ENCODE measurements at regions not wholly inside any gene's neighbourhood (a gene's known extent, or its start where the extent isn't known, plus 50 kb on each side); places are given as distances from the start of the nearest gene placed in this dataset.

DNA sequence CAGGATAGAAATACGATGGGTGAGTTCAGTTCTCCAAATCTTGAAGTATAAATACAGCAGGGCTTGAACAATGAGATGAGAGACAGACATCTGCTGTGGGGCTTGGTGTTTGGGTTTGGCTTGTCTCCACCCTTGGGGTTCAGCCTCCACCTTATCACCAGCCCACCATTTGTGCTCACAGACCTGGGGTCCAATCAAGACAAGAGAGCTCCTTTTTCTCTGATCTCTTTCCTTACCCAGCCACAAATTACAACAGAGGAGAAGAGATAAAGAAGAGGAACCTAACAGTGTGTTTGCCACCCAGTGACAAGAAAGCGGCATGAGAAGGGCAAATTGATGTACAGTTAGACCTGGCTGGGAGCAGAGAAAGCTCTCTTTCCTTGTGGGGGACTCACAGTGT lies 204.5 kb upstream of the CXCR4 start:
- TF ChIP-seq, protein P1, sequence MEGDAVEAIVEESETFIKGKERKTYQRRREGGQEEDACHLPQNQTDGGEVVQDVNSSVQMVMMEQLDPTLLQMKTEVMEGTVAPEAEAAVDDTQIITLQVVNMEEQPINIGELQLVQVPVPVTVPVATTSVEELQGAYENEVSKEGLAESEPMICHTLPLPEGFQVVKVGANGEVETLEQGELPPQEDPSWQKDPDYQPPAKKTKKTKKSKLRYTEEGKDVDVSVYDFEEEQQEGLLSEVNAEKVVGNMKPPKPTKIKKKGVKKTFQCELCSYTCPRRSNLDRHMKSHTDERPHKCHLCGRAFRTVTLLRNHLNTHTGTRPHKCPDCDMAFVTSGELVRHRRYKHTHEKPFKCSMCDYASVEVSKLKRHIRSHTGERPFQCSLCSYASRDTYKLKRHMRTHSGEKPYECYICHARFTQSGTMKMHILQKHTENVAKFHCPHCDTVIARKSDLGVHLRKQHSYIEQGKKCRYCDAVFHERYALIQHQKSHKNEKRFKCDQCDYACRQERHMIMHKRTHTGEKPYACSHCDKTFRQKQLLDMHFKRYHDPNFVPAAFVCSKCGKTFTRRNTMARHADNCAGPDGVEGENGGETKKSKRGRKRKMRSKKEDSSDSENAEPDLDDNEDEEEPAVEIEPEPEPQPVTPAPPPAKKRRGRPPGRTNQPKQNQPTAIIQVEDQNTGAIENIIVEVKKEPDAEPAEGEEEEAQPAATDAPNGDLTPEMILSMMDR (conservative IDR thresholded peaks at IDR 0.05; ENCODE audit: low read length) = no peak
- TF ChIP-seq EZH2phosphoT487 (IDR thresholded peaks at IDR 0.05; ENCODE audit: borderline replicate concordance, low read depth, low read length) = no peak
